ENCODE measurements at regions not wholly inside any gene's neighbourhood (a gene's known extent, or its start where the extent isn't known, plus 50 kb on each side); places are given as distances from the start of the nearest gene placed in this dataset.

DNA sequence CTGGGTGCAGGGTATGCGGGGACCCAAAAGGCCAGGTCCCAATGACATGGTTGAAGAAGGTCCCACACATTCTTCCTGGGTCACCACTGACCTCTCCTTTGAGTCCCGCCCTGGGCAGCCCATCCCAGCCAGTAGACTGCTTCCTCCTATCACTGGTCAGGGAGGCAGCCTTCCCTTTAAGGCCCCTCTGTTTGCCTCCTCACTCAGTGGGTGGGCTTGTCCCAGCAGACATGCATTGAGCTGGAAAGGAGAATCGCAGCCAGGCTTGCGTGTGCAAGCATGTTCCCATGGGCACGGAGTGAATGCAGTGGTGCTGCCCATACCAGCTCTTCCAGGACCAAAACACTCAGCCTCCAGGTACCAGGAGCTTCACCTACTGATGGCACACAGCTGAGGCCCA is 162.4 kb upstream of the SYT13 start:
- H3K27ac Mint-ChIP-seq: no peak overlapping the region
- H3K4me3 Mint-ChIP-seq: no peak overlapping the region
- peaks cover 0 to 2% (median 0%) of the 10 kb centered on the region in 7 donors for H3K9me3 Mint-ChIP-seq

DNA sequence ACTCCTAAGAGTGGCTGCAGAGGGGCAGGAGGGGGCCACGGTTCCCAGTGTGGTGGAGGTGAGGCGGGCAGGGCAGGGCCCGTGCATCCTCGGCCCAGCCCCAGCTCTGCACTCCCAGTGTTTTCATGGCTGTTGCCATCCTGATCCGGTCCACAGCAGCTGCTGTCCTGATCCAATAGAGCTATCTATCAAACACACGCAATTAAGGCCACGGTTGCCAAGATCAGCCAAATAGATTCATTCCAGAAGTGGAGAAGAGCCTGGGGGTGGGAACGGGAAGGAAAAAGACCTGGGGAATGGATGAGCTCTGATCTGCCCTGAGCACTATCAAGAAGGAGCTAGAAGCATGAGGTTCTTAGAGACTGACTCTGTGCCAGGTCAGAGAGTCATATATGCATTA is 160.9 kb upstream of the SYT13 start:
- Mint-ChIP-seq H3K4me1 (no peaks in the 10 kb centered on the region), H3K27ac (no peak overlapping the region), H3K9me3 (peaks cover 0 to 2% (median 0%) of the 10 kb centered on the region in 7 donors), H3K27me3 (ENCODE audit: low read depth in 3 of 3) (peaks cover 4 to 15% (median 14%) of the 10 kb centered on the region in 3 donors), H3K36me3 (no peaks in the 10 kb centered on the region), H3K4me3 (no peak overlapping the region)
- H3K36me3 ChIP-seq (replicated peaks in 1 of 2; ENCODE audit: control insufficient read depth in 1 of 2, insufficient read depth in 2 of 2, low read length in 2 of 2): no peaks in the 10 kb centered on the region
- H4K20me1 ChIP-seq (ENCODE audit: insufficient read depth, low read length): no peaks in the 10 kb centered on the region
- H3K4me3 ChIP-seq (replicated peaks in 1 of 3; ENCODE audit: low read depth in 2 of 3, low read length in 3 of 3): no peak overlapping the region
- H3K79me2 ChIP-seq (ENCODE audit: insufficient read depth, low read length): no peaks in the 10 kb centered on the region
- H3K27ac ChIP-seq (ENCODE audit: low read depth in 1 of 2, low read length in 2 of 2): no peak overlapping the region
- no peak for TF ChIP-seq CTCF (IDR thresholded peaks at IDR 0.05)
- no peak overlapping the region for H3K4me2 ChIP-seq (replicated peaks; ENCODE audit: extremely low read depth, low read length, poor library complexity, severe bottlenecking)
- H2AFZ ChIP-seq (ENCODE audit: insufficient read depth, low read depth, low read length, poor library complexity, severe bottlenecking): no peak overlapping the region
- H3K9ac ChIP-seq (ENCODE audit: insufficient read depth, low read length, poor library complexity, severe bottlenecking): no peak overlapping the region
- H3K9me3 ChIP-seq (replicated peaks in 1 of 2; ENCODE audit: control insufficient read depth in 1 of 2, insufficient read depth in 1 of 2, low read length in 2 of 2): no peaks in the 10 kb centered on the region
- no peaks in the 10 kb centered on the region for H3K27me3 ChIP-seq (ENCODE audit: control insufficient read depth in 2 of 2, insufficient read depth in 2 of 2, low read length in 2 of 2)
- H3K4me1 ChIP-seq (ENCODE audit: control insufficient read depth in 1 of 2, insufficient read depth in 2 of 2, low read length in 2 of 2): no peaks in the 10 kb centered on the region
- intact Hi-C loops (cut with micrococcal nuclease): no loop called here
- 95% methylated on average over 8 of the region's 8 CpGs for WGBS (ENCODE audit: insufficient coverage)
- no peak for DNase-seq

More for the DNA sequence above, 162.4 kb upstream of the SYT13 start:
- no peak overlapping the region for H3K4me3 ChIP-seq (replicated peaks in 1 of 3; ENCODE audit: low read depth in 2 of 3, low read length in 3 of 3)
- H3K79me2 ChIP-seq (ENCODE audit: insufficient read depth, low read length): no peaks in the 10 kb centered on the region
- 98% methylated on average over 5 of the region's 5 CpGs for WGBS (ENCODE audit: insufficient coverage)
- Mint-ChIP-seq H3K36me3 (no peaks in the 10 kb centered on the region), H3K4me1 (no peaks in the 10 kb centered on the region), H3K27me3 (ENCODE audit: low read depth in 3 of 3) (peaks cover 0 to 15% (median 8%) of the 10 kb centered on the region in 3 donors)
- H4K20me1 ChIP-seq (ENCODE audit: insufficient read depth, low read length): no peaks in the 10 kb centered on the region
- no peaks in the 10 kb centered on the region for H3K4me1 ChIP-seq (ENCODE audit: control insufficient read depth in 1 of 2, insufficient read depth in 2 of 2, low read length in 2 of 2)
- H3K36me3 ChIP-seq (replicated peaks in 1 of 2; ENCODE audit: control insufficient read depth in 1 of 2, insufficient read depth in 2 of 2, low read length in 2 of 2): no peaks in the 10 kb centered on the region
- no peak for TF ChIP-seq CTCF (IDR thresholded peaks at IDR 0.05)
- H3K27me3 ChIP-seq (ENCODE audit: control insufficient read depth in 2 of 2, insufficient read depth in 2 of 2, low read length in 2 of 2): no peaks in the 10 kb centered on the region
- no peak overlapping the region for H3K4me2 ChIP-seq (replicated peaks; ENCODE audit: extremely low read depth, low read length, poor library complexity, severe bottlenecking)
- no peak overlapping the region for H2AFZ ChIP-seq (ENCODE audit: insufficient read depth, low read depth, low read length, poor library complexity, severe bottlenecking)
- H3K9ac ChIP-seq (ENCODE audit: insufficient read depth, low read length, poor library complexity, severe bottlenecking): no peak overlapping the region
- no peak overlapping the region for H3K27ac ChIP-seq (ENCODE audit: low read depth in 1 of 2, low read length in 2 of 2)
- H3K9me3 ChIP-seq (replicated peaks in 1 of 2; ENCODE audit: control insufficient read depth in 1 of 2, insufficient read depth in 1 of 2, low read length in 2 of 2): no peaks in the 10 kb centered on the region
- no peak for DNase-seq
- intact Hi-C loops (cut with micrococcal nuclease): no loop called here
